ENCODE measurements at regions not wholly inside any gene's neighbourhood (a gene's known extent, or its start where the extent isn't known, plus 50 kb on each side); places are given as distances from the start of the nearest gene placed in this dataset.

DNA sequence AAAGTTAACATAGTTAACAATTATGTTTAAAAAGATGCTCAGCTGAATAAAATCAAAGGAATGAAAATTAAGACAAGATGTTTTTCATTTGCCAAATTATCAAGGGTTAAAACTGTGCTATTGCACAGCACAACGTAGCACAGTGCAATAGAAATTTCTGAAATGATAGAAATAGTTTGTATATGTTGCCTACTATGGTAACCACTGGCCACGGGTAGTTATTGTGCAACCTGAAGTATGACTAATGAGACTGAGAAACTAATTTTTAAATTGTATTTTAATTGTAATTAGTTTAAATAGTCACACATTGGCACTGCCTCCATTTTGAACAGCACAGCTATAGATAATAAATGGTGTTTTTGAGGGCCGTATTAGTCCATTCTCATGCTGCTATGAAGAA lies 343.1 kb upstream of the FAM241A start:
- TF ChIP-seq CTCF (IDR thresholded peaks at IDR 0.05; ENCODE audit: borderline replicate concordance, extremely low read depth, low read length, poor library complexity, severe bottlenecking), result no peak
- TF ChIP-seq EZH2 (IDR thresholded peaks at IDR 0.05; ENCODE audit: borderline replicate concordance, low read depth, low read length, severe bottlenecking), result no peak

Data from DND-41 (cell line).